Loucy (cell line): ENCODE measurements at regions not wholly inside any gene's neighbourhood (a gene's known extent, or its start where the extent isn't known, plus 50 kb on each side); places are given as distances from the start of the nearest gene placed in this dataset.

Experiments used
- H2AFZ ChIP-seq: fragments of 200-600 bp; sonication (generic); 2 replicates; pipeline ENCODE4 v1.6.0; 2016; ENCODE audit warnings: antibody characterized with exemption, mild to moderate bottlenecking, low read length, moderate library complexity
- H3F3A ChIP-seq: fragments of 200-600 bp; 2 replicates; pipeline ENCODE4 v1.6.0; 2016; ENCODE audit warnings: antibody characterized with exemption, low read depth, mild to moderate bottlenecking
- H3K27me3 ChIP-seq: fragments of 200-600 bp; sonication (generic); 2 replicates; pipeline ENCODE4 v1.6.1; 2014; ENCODE audit warnings: low read length, mild to moderate bottlenecking; ENCODE audit not compliant: insufficient read depth, poor library complexity, severe bottlenecking
- H3K36me3 ChIP-seq: fragments of 200-600 bp; sonication (generic); 2 replicates; pipeline ENCODE4 v1.6.1; 2016; ENCODE audit warnings: low read length; ENCODE audit not compliant: insufficient read depth
- H3K4me1 ChIP-seq: fragments of 200-600 bp; sonication (generic); 2 replicates; pipeline ENCODE4 v1.5.1; 2014; ENCODE audit warnings: low read length, mild to moderate bottlenecking; ENCODE audit not compliant: insufficient read depth, poor library complexity, severe bottlenecking
- H3K4me2 ChIP-seq: fragments of 200-600 bp; sonication (generic); 2 replicates; pipeline ENCODE4 v1.6.0; 2014; ENCODE audit warnings: antibody characterized with exemption, low read length, low read depth, mild to moderate bottlenecking; ENCODE audit not compliant: poor library complexity, severe bottlenecking
- H3K4me3 ChIP-seq: fragments of 200-600 bp; sonication (generic); 2 replicates; pipeline ENCODE4 v1.5.1; 2014; ENCODE audit warnings: low read length, mild to moderate bottlenecking, mixed read lengths; ENCODE audit not compliant: poor library complexity, severe bottlenecking
- H3K79me2 ChIP-seq: fragments of 200-600 bp; sonication (generic); 2 replicates; pipeline ENCODE4 v1.6.1; 2014; ENCODE audit warnings: low read length; ENCODE audit not compliant: insufficient read depth
- H3K9ac ChIP-seq: fragments of 200-600 bp; sonication (generic); 2 replicates; pipeline ENCODE4 v1.6.0; 2014; ENCODE audit warnings: mild to moderate bottlenecking, low read depth, low read length, moderate library complexity; ENCODE audit not compliant: poor library complexity, severe bottlenecking
- H3K9me2 ChIP-seq: fragments of 200-600 bp; sonication (generic); replicated peaks from 2 replicates; pipeline ENCODE4 v1.6.1; 2016; ENCODE audit warnings: low read depth, low read length, mixed read lengths
- H3K9me3 ChIP-seq: fragments of 200-600 bp; sonication (generic); 2 replicates; pipeline ENCODE4 v1.6.1; 2014; ENCODE audit warnings: mild to moderate bottlenecking, antibody characterized with exemption, low read length, low read depth; ENCODE audit not compliant: insufficient read depth
- H4K20me1 ChIP-seq: fragments of 200-600 bp; sonication (generic); 2 replicates; pipeline ENCODE4 v1.6.0; 2014; ENCODE audit warnings: antibody characterized with exemption, low read length, mild to moderate bottlenecking; ENCODE audit not compliant: insufficient read depth, poor library complexity, severe bottlenecking
- CTCF ChIP-seq: fragments of 200-600 bp; sonication (generic); conservative IDR thresholded peaks from 2 replicates; pipeline ENCODE4 v1.5.1; 2014; ENCODE audit warnings: mild to moderate bottlenecking, antibody characterized with exemption, low read length
- EZH2phosphoT487 ChIP-seq: fragments of 200-600 bp; IDR thresholded peaks from 2 replicates; pipeline ENCODE4 v1.6.1; 2018; ENCODE audit warnings: antibody characterized with exemption, mild to moderate bottlenecking, moderate library complexity, borderline replicate concordance

GRCh38 chr10:4332764-4333458, 493.1 kb upstream of the AKR1E2 start:
- H3K4me1 ChIP-seq, result no peaks in the 10 kb centered on the region
- no peak overlapping the region for H3K4me3 ChIP-seq
- H3K36me3 ChIP-seq, result no peaks in the 10 kb centered on the region
- no peak overlapping the region for H2AFZ ChIP-seq
- H3K9ac ChIP-seq, result no peak overlapping the region
- H3K79me2 ChIP-seq, result no peaks in the 10 kb centered on the region
- H4K20me1 ChIP-seq, result no peaks in the 10 kb centered on the region
- TF ChIP-seq CTCF (no peak), EZH2phosphoT487 (no peak)
- H3K9me2 ChIP-seq, result no peaks in the 10 kb centered on the region
- no peaks in the 10 kb centered on the region for H3K27me3 ChIP-seq
- peaks cover 12% of the 10 kb centered on the region; the same call in 1 of the 2 replicates for H3K9me3 ChIP-seq
- no peaks in the 10 kb centered on the region for H3F3A ChIP-seq
- no peak overlapping the region for H3K4me2 ChIP-seq

GRCh38 chr10:4331150-4331549, 494.9 kb upstream of the AKR1E2 start:
- Histone ChIP-seq H3K27me3 (no peaks in the 10 kb centered on the region), H3K9me2 (no peaks in the 10 kb centered on the region), H3K9me3 (peaks cover 12% of the 10 kb centered on the region; the same call in 1 of the 2 replicates), H3F3A (no peaks in the 10 kb centered on the region), H3K9ac (no peak overlapping the region), H3K4me2 (no peak overlapping the region), H2AFZ (no peak overlapping the region), H3K79me2 (no peaks in the 10 kb centered on the region), H3K4me1 (no peaks in the 10 kb centered on the region), H3K4me3 (no peak overlapping the region), H3K36me3 (no peaks in the 10 kb centered on the region), H4K20me1 (no peaks in the 10 kb centered on the region)
- TF ChIP-seq EZH2phosphoT487 (no peak), CTCF (no peak)

GRCh38 chr10:4330636-4331035, 495.4 kb upstream of the AKR1E2 start:
- no peaks in the 10 kb centered on the region for H3K27me3 ChIP-seq
- H3F3A ChIP-seq, result no peaks in the 10 kb centered on the region
- H3K4me3 ChIP-seq, result no peak overlapping the region
- H3K79me2 ChIP-seq, result no peaks in the 10 kb centered on the region
- TF ChIP-seq CTCF, result no peak
- TF ChIP-seq EZH2phosphoT487, result no peak
- H3K36me3 ChIP-seq, result no peaks in the 10 kb centered on the region
- no peaks in the 10 kb centered on the region for H4K20me1 ChIP-seq
- H3K9ac ChIP-seq, result no peak overlapping the region
- no peaks in the 10 kb centered on the region for H3K4me1 ChIP-seq
- H3K9me2 ChIP-seq, result no peaks in the 10 kb centered on the region
- no peak overlapping the region for H2AFZ ChIP-seq
- H3K4me2 ChIP-seq, result no peak overlapping the region
- H3K9me3 ChIP-seq, result peaks cover 11% of the 10 kb centered on the region; the same call in 1 of the 2 replicates
